Testis (tissue), 2 donors: ENCODE measurements at regions not wholly inside any gene's neighbourhood (a gene's known extent, or its start where the extent isn't known, plus 50 kb on each side); places are given as distances from the start of the nearest gene placed in this dataset.

Experiments used
- DNase-seq: peaks from one replicate; pipeline ENCODE4 v3.0.0-alpha.2; 2019
- H3K27ac ChIP-seq, 2 donors: fragments of 200-600 bp; sonication (generic); one replicate each; pipeline ENCODE4 v1.5.1; 2019
- H3K27me3 ChIP-seq: fragments of 200-600 bp; sonication (generic); one replicate; pipeline ENCODE4 v1.5.1; 2019
- H3K36me3 ChIP-seq: fragments of 200-600 bp; sonication (generic); one replicate; pipeline ENCODE4 v1.5.1; 2017; ENCODE audit warnings: low read depth; ENCODE audit errors: missing control alignments
- H3K4me1 ChIP-seq: fragments of 200-600 bp; sonication (generic); one replicate; pipeline ENCODE4 v1.5.1; 2019
- H3K4me3 ChIP-seq, 2 donors: fragments of 200-600 bp; sonication (generic); one replicate each; pipeline ENCODE4 v1.5.1; 2017 to 2019
- H3K9me3 ChIP-seq: fragments of 200-600 bp; sonication (generic); one replicate; pipeline ENCODE4 v1.5.1; 2017
- CTCF ChIP-seq, 3 experiments: fragments of 450-650 bp in 2 of 3; fragments of 200-600 bp in 1 of 3; sonication (generic) in 1 of 3; IDR thresholded peaks; one replicate each; pipeline ENCODE4 v1.5.1; 2016 to 2019; ENCODE audit warnings: antibody characterized with exemption in 3 of 3, mild to moderate bottlenecking in 2 of 3, moderate library complexity in 1 of 3
- POLR2A ChIP-seq: fragments of 450-650 bp; IDR thresholded peaks from one replicate; pipeline ENCODE4 v1.6.1; 2017; ENCODE audit warnings: antibody characterized with exemption, mild to moderate bottlenecking, moderate library complexity
- WGBS, 2 donors: methylation state at CpG; one replicate each; pipeline ENCODE4 v1.1.5; 2018; 5-methylcytosine and 5-hydroxymethylcytosine counted together
- intact Hi-C: fragments of 100-400 bp; cut with DNase I; formaldehyde crosslinking; loops from one replicate; pipeline ENCODE4 v1.15.1; 2023; ENCODE audit warnings: low total_unique reads

GRCh38 chrX:38882894-38883626 lies 81.8 kb downstream of the MID1IP1 start:
- DNase-seq: no peak
- no peak overlapping the region for H3K27ac ChIP-seq
- WGBS, 2 donors: 82 to 83% methylated on average over 1 to 4 of the region's 4 CpGs
- TF ChIP-seq POLR2A (no peak), CTCF (IDR thresholded peaks at IDR 0.05) (no peak)
- no peaks in the 10 kb centered on the region for H3K9me3 ChIP-seq
- H3K27me3 ChIP-seq: no peaks in the 10 kb centered on the region
- no peaks in the 10 kb centered on the region for H3K4me1 ChIP-seq
- H3K4me3 ChIP-seq: no peak overlapping the region
- intact Hi-C loops: no loop called here
- no peaks in the 10 kb centered on the region for H3K36me3 ChIP-seq

GRCh38 chrX:38886112-38886511 lies 84.9 kb downstream of the MID1IP1 start:
- DNase-seq: no peak
- 91 to 100% methylated on average over 1 of the region's 1 CpG for WGBS, 2 donors
- TF ChIP-seq CTCF (IDR thresholded peaks at IDR 0.05): no peak
- TF ChIP-seq POLR2A: no peak
- intact Hi-C loops: no loop called here
- Histone ChIP-seq H3K36me3 (no peaks in the 10 kb centered on the region), H3K27ac (no peak overlapping the region), H3K27me3 (no peaks in the 10 kb centered on the region), H3K4me3 (no peak overlapping the region), H3K9me3 (no peaks in the 10 kb centered on the region), H3K4me1 (no peaks in the 10 kb centered on the region)

- Histone ChIP-seq H3K27ac (no peak overlapping the region), H3K36me3 (no peaks in the 10 kb centered on the region), H3K27me3 (no peaks in the 10 kb centered on the region), H3K4me3 (no peak overlapping the region), H3K4me1 (no peaks in the 10 kb centered on the region), H3K9me3 (no peaks in the 10 kb centered on the region)
- intact Hi-C loops: no loop called here
- DNase-seq: no peak
- TF ChIP-seq POLR2A: no peak
- no peak for TF ChIP-seq CTCF (IDR thresholded peaks at IDR 0.05)
- WGBS, 2 donors: 95 to 96% methylated on average over 2 of the region's 2 CpGs
These were observed 86.0 kb downstream of the MID1IP1 start for GRCh38 chrX:38887222-38887621.

- no peak for TF ChIP-seq CTCF (IDR thresholded peaks at IDR 0.05)
- TF ChIP-seq POLR2A: no peak
- Histone ChIP-seq H3K4me1 (no peaks in the 10 kb centered on the region), H3K9me3 (no peaks in the 10 kb centered on the region), H3K4me3 (no peak overlapping the region), H3K27ac (no peak overlapping the region), H3K27me3 (no peaks in the 10 kb centered on the region), H3K36me3 (no peaks in the 10 kb centered on the region)
- 96 to 100% methylated on average over 1 of the region's 1 CpG for WGBS, 2 donors
- intact Hi-C loops: no loop called here
- no peak for DNase-seq
These were observed 89.1 kb downstream of the MID1IP1 start for GRCh38 chrX:38890326-38890725.

- TF ChIP-seq POLR2A (no peak), CTCF (IDR thresholded peaks at IDR 0.05) (no peak)
- H3K36me3 ChIP-seq: no peaks in the 10 kb centered on the region
- no peaks in the 10 kb centered on the region for H3K27me3 ChIP-seq
- 85 to 100% methylated on average over 3 to 6 of the region's 6 CpGs for WGBS, 2 donors
- H3K27ac ChIP-seq: no peak overlapping the region
- H3K4me3 ChIP-seq: no peak overlapping the region
- no peaks in the 10 kb centered on the region for H3K9me3 ChIP-seq
- no peaks in the 10 kb centered on the region for H3K4me1 ChIP-seq
- DNase-seq: no peak
- intact Hi-C loops: no loop called here
These were observed 89.7 kb downstream of the MID1IP1 start for GRCh38 chrX:38890963-38891362.
